Erythroblast (primary cell): ENCODE measurements at regions not wholly inside any gene's neighbourhood (a gene's known extent, or its start where the extent isn't known, plus 50 kb on each side); places are given as distances from the start of the nearest gene placed in this dataset.

ENCODE experiments used
- GATA1 ChIP-seq: IDR thresholded peaks from 2 replicates; pipeline ENCODE4 v1.6.1; 2011; ENCODE audit warnings: low read depth, mild to moderate bottlenecking, control low read depth, low read length, moderate library complexity
- POLR2A ChIP-seq: IDR thresholded peaks from 2 replicates; pipeline ENCODE4 v1.6.1; 2011; ENCODE audit warnings: mild to moderate bottlenecking, low read length

GRCh38 chr14:95388699-95389098, 69.0 kb upstream of the CLMN start:
- TF ChIP-seq POLR2A: no peak
- no peak for TF ChIP-seq GATA1
